HEK293T (cell line): ENCODE measurements at regions not wholly inside any gene's neighbourhood (a gene's known extent, or its start where the extent isn't known, plus 50 kb on each side); places are given as distances from the start of the nearest gene placed in this dataset.

Experiments used
- BHLHE40 ChIP-seq: fragments of 450-650 bp; IDR thresholded peaks from 2 replicates; pipeline ENCODE4 v1.6.1; 2016; ENCODE audit warnings: mild to moderate bottlenecking, moderate library complexity, borderline replicate concordance
- CTBP1 ChIP-seq: fragments of 450-650 bp; IDR thresholded peaks from 2 replicates; pipeline ENCODE4 v1.6.1; 2016; ENCODE audit warnings: borderline replicate concordance
- ELF4 ChIP-seq: fragments of 450-650 bp; IDR thresholded peaks from 2 replicates; pipeline ENCODE4 v1.6.1; 2017; ENCODE audit warnings: antibody characterized with exemption
- FOXM1 ChIP-seq: fragments of 450-650 bp; IDR thresholded peaks from 2 replicates; pipeline ENCODE4 v1.6.1; 2017; ENCODE audit warnings: mild to moderate bottlenecking, borderline replicate concordance
- HDGF ChIP-seq: fragments of 450-650 bp; IDR thresholded peaks from 2 replicates; pipeline ENCODE4 v1.6.1; 2017; ENCODE audit warnings: antibody characterized with exemption, borderline replicate concordance
- NFRKB ChIP-seq: fragments of 450-650 bp; IDR thresholded peaks from 2 replicates; pipeline ENCODE4 v1.6.1; 2016; ENCODE audit warnings: mild to moderate bottlenecking, moderate library complexity
- SP1 ChIP-seq: fragments of 450-650 bp; IDR thresholded peaks from 2 replicates; pipeline ENCODE4 v1.6.1; 2017
- SUZ12 ChIP-seq: fragments of 450-650 bp; IDR thresholded peaks from 2 replicates; pipeline ENCODE4 v1.6.1; 2016; ENCODE audit warnings: mild to moderate bottlenecking
- TARDBP ChIP-seq: fragments of 450-650 bp; IDR thresholded peaks from 2 replicates; pipeline ENCODE4 v1.6.1; 2016
- ZNF384 ChIP-seq: fragments of 450-650 bp; IDR thresholded peaks from 2 replicates; pipeline ENCODE4 v1.6.1; 2016
- TF ChIP-seq, protein P1 (sequence below): fragments of 450-650 bp; IDR thresholded peaks from 2 replicates; pipeline ENCODE4 v1.6.1; 2016

DNA sequence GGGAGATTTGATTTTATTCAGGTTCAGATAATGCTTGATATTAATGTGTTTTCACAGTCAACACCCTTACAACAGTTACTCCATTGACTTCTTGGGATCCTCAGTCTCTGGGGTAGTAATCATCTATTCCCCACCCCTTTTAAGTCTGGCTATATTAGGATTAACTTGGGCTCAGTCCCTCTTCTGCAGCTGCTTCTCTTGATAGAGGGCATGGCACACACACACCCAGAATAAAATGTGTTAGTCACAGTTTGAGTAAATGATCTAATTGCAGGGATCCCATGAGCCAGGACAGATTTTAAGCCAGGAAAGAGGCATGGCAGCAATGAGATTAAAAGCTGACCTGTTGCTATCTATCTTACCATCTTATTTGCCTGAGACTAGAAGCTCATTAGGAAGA is 53.7 kb upstream of the VLDLR start:
- no peak for TF ChIP-seq HDGF
- no peak for TF ChIP-seq SUZ12
- no peak for TF ChIP-seq TARDBP
- TF ChIP-seq, protein P1, sequence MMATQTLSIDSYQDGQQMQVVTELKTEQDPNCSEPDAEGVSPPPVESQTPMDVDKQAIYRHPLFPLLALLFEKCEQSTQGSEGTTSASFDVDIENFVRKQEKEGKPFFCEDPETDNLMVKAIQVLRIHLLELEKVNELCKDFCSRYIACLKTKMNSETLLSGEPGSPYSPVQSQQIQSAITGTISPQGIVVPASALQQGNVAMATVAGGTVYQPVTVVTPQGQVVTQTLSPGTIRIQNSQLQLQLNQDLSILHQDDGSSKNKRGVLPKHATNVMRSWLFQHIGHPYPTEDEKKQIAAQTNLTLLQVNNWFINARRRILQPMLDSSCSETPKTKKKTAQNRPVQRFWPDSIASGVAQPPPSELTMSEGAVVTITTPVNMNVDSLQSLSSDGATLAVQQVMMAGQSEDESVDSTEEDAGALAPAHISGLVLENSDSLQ: no peak
- no peak for TF ChIP-seq FOXM1
- TF ChIP-seq SP1: no peak
- TF ChIP-seq ZNF384: no peak
- no peak for TF ChIP-seq NFRKB
- no peak for TF ChIP-seq CTBP1
- no peak for TF ChIP-seq BHLHE40
- TF ChIP-seq ELF4: no peak
